Common myeloid progenitor, CD34-positive (primary cell): ENCODE measurements at regions not wholly inside any gene's neighbourhood (a gene's known extent, or its start where the extent isn't known, plus 50 kb on each side); places are given as distances from the start of the nearest gene placed in this dataset.

Source experiments
- CTCF ChIA-PET: fragments of 350-600 bp; sonication (Branson Sonifier 250); formaldehyde crosslinking; loops from one replicate; lab custom pipeline; 2021; ENCODE audit warnings: antibody characterized with exemption; lab: Charles Lee
- POLR2A ChIA-PET: fragments of 350-600 bp; sonication (Branson Sonifier 250); formaldehyde crosslinking; loops from one replicate; lab custom pipeline; 2021; ENCODE audit warnings: antibody characterized with exemption; lab: Charles Lee
- DNase-seq, 3 donors: peaks; one replicate each; pipeline versions ENCODE4 v3.0.0 to v3.0.0-alpha.2; 2013
- H3K27ac ChIP-seq, 2 experiments: 1 replicate in 1 of 2; 2 replicates in 1 of 2; pipeline ENCODE4 v1.7.0; 2013; ENCODE audit warnings: inconsistent platforms in 2 of 2, low read length in 2 of 2, mild to moderate bottlenecking in 2 of 2, low read depth in 1 of 2, moderate library complexity in 1 of 2; ENCODE audit not compliant: severe bottlenecking in 2 of 2, insufficient read depth in 1 of 2, poor library complexity in 1 of 2
- H3K27me3 ChIP-seq, 5 experiments: replicated peaks in 2 of 5; 1 replicate in 3 of 5; 2 replicates in 2 of 5; pipeline versions ENCODE4 v1.6.1 to v1.7.0; 2013; ENCODE audit warnings: low read length in 4 of 5, mild to moderate bottlenecking in 2 of 5, moderate library complexity in 2 of 5, inconsistent platforms in 1 of 5; ENCODE audit not compliant: insufficient read depth in 5 of 5, control insufficient read depth in 4 of 5
- H3K36me3 ChIP-seq, 4 experiments: 1 replicate in 2 of 4; 2 replicates in 2 of 4; pipeline versions ENCODE4 v1.6.1 to v1.7.0; 2013; ENCODE audit warnings: low read length in 3 of 4, control low read depth in 1 of 4, mild to moderate bottlenecking in 1 of 4; ENCODE audit not compliant: control insufficient read depth in 4 of 4, insufficient read depth in 4 of 4
- H3K4me1 ChIP-seq, 4 experiments: 1 replicate in 3 of 4; 2 replicates in 1 of 4; pipeline versions ENCODE4 v1.6.1 to v1.7.1; 2013; ENCODE audit warnings: low read length in 3 of 4, mild to moderate bottlenecking in 3 of 4, control low read depth in 1 of 4, inconsistent platforms in 1 of 4, moderate library complexity in 1 of 4; ENCODE audit not compliant: control insufficient read depth in 4 of 4, insufficient read depth in 4 of 4; ENCODE audit errors: control extremely low read depth in 1 of 4
- H3K4me3 ChIP-seq, 7 experiments: 1 replicate in 4 of 7; 2 replicates in 3 of 7; pipeline versions ENCODE4 v1.5.1 to v1.7.0; 2013; ENCODE audit warnings: mild to moderate bottlenecking in 7 of 7, low read length in 6 of 7, moderate library complexity in 6 of 7, inconsistent platforms in 2 of 7, low read depth in 2 of 7, control low read depth in 1 of 7; ENCODE audit not compliant: insufficient read depth in 4 of 7, control insufficient read depth in 1 of 7; ENCODE audit errors: extremely low read depth in 1 of 7
- H3K9me3 ChIP-seq, 5 experiments: 1 replicate in 4 of 5; 2 replicates in 1 of 5; pipeline versions ENCODE4 v1.6.1 to v1.7.1; 2013; ENCODE audit warnings: low read length in 4 of 5, mild to moderate bottlenecking in 2 of 5, inconsistent platforms in 1 of 5, low read depth in 1 of 5, moderate library complexity in 1 of 5; ENCODE audit not compliant: control insufficient read depth in 4 of 5, insufficient read depth in 2 of 5; ENCODE audit errors: control extremely low read depth in 1 of 5
- WGBS: methylation state at CpG from one replicate; pipeline ENCODE4 v1.1.5; 2013; ENCODE audit not compliant: insufficient coverage; 5-methylcytosine and 5-hydroxymethylcytosine counted together

- Histone ChIP-seq H3K9me3 (no peaks in the 10 kb centered on the region), H3K36me3 (no peaks in the 10 kb centered on the region), H3K4me1 (peaks cover 0 to 4% (median 0%) of the 10 kb centered on the region in 4 experiments), H3K4me3 (no peak overlapping the region), H3K27ac (no peak overlapping the region), H3K27me3 (no peaks in the 10 kb centered on the region)
- 73% methylated on average over 3 of the region's 4 CpGs for WGBS
- CTCF ChIA-PET = no interaction called here
- POLR2A ChIA-PET = no interaction called here
- DNase-seq = no peak
Measured at GRCh38 chr2:58957188-58957840, 716.2 kb upstream of the FANCL start.

GRCh38 chr2:58954880-58955385, 713.8 kb upstream of the FANCL start:
- 93% methylated on average over 11 of the region's 11 CpGs for WGBS
- CTCF ChIA-PET = interaction anchor here (1.3 kb wide), 1 partner anchor 16 kb away, joined by 4 read pairs; no protein-coding TSS in a partner anchor
- Histone ChIP-seq H3K36me3 (no peaks in the 10 kb centered on the region), H3K27me3 (no peaks in the 10 kb centered on the region), H3K27ac (no peak overlapping the region), H3K4me3 (no peak overlapping the region), H3K4me1 (peaks cover 0 to 4% (median 0%) of the 10 kb centered on the region in 4 experiments), H3K9me3 (no peaks in the 10 kb centered on the region)
- no peak for DNase-seq
- POLR2A ChIA-PET = no interaction called here

- H3K27me3 ChIP-seq = no peaks in the 10 kb centered on the region
- no peaks in the 10 kb centered on the region for H3K36me3 ChIP-seq
- CTCF ChIA-PET = interaction anchor here (1.1 kb wide), 1 partner anchor 54 kb away, joined by 3 read pairs; no protein-coding TSS in a partner anchor
- no peak overlapping the region for H3K27ac ChIP-seq
- peaks cover 0 to 4% (median 0%) of the 10 kb centered on the region in 4 experiments for H3K4me1 ChIP-seq
- DNase-seq = no peak
- POLR2A ChIA-PET = interaction anchor here (0.6 kb wide), 1 partner anchor 638 kb away, joined by 3 read pairs; no protein-coding TSS in a partner anchor
- no peak overlapping the region for H3K4me3 ChIP-seq
- no CpG with 5 or more reads among the region's 3 CpGs for WGBS
- no peaks in the 10 kb centered on the region for H3K9me3 ChIP-seq
Measured at GRCh38 chr2:58951722-58952121, 710.6 kb upstream of the FANCL start.

- Histone ChIP-seq H3K4me1 (peaks cover 0 to 4% (median 0%) of the 10 kb centered on the region in 4 experiments), H3K27ac (no peak overlapping the region), H3K27me3 (no peaks in the 10 kb centered on the region), H3K36me3 (no peaks in the 10 kb centered on the region), H3K9me3 (no peaks in the 10 kb centered on the region), H3K4me3 (no peak overlapping the region)
- ChIA-PET POLR2A (no interaction called here), CTCF (no interaction called here)
- 100% methylated on average over 3 of the region's 4 CpGs for WGBS
- DNase-seq = no peak
Measured at GRCh38 chr2:58950795-58951462, 709.8 kb upstream of the FANCL start.

GRCh38 chr2:58939388-58939787, 698.3 kb upstream of the FANCL start:
- Histone ChIP-seq H3K9me3 (peaks cover 0 to 22% (median 8%) of the 10 kb centered on the region in 5 experiments), H3K4me1 (no peaks in the 10 kb centered on the region), H3K27me3 (no peaks in the 10 kb centered on the region), H3K36me3 (peaks cover 0 to 2% (median under 1%) of the 10 kb centered on the region in 4 experiments), H3K27ac (no peak overlapping the region), H3K4me3 (no peak overlapping the region)
- CTCF ChIA-PET = no interaction called here
- DNase-seq = no peak
- POLR2A ChIA-PET = no interaction called here

GRCh38 chr2:58938988-58939387, 697.9 kb upstream of the FANCL start:
- no peak overlapping the region for H3K27ac ChIP-seq
- no peaks in the 10 kb centered on the region for H3K27me3 ChIP-seq
- peaks cover 0 to 2% (median 0%) of the 10 kb centered on the region in 4 experiments for H3K36me3 ChIP-seq
- ChIA-PET CTCF (no interaction called here), POLR2A (no interaction called here)
- peaks cover 0 to 19% (median 8%) of the 10 kb centered on the region in 5 experiments for H3K9me3 ChIP-seq
- 100% methylated on average over 1 of the region's 1 CpG for WGBS
- no peak for DNase-seq
- no peaks in the 10 kb centered on the region for H3K4me1 ChIP-seq
- H3K4me3 ChIP-seq = no peak overlapping the region

GRCh38 chr2:58932801-58933200, 691.7 kb upstream of the FANCL start:
- Histone ChIP-seq H3K27me3 (no peaks in the 10 kb centered on the region), H3K4me3 (no peak overlapping the region), H3K4me1 (peaks cover 0 to 5% (median 0%) of the 10 kb centered on the region in 4 experiments), H3K36me3 (peaks cover 0 to 14% (median 2%) of the 10 kb centered on the region in 4 experiments), H3K27ac (no peak overlapping the region), H3K9me3 (no peaks in the 10 kb centered on the region)
- WGBS = 100% methylated on average over 2 of the region's 3 CpGs
- POLR2A ChIA-PET = no interaction called here
- no peak for DNase-seq
- CTCF ChIA-PET = no interaction called here
